A673 (cell line): ENCODE measurements at regions not wholly inside any gene's neighbourhood (a gene's known extent, or its start where the extent isn't known, plus 50 kb on each side); places are given as distances from the start of the nearest gene placed in this dataset.

ENCODE experiments used
- BruUV-seq: library from RNA; stranded (reverse); fragments of 400-500 nt; replicated peaks from 2 replicates; lab custom pipeline; 2021; lab: Mats Ljungman, UMichigan
- CTCF ChIA-PET: fragments of 300-600 bp; sonication (Branson Sonifier 250); formaldehyde crosslinking; loops from one replicate; lab custom pipeline; 2022; ENCODE audit warnings: antibody characterized with exemption; lab: Charles Lee
- POLR2A ChIA-PET: fragments of 300-600 bp; sonication (Branson Sonifier 250); formaldehyde crosslinking; loops from one replicate; lab custom pipeline; 2022; ENCODE audit warnings: antibody characterized with exemption; ENCODE audit not compliant: low non-redundant PET; lab: Charles Lee
- DNase-seq: peaks from one replicate; pipeline ENCODE4 v3.0.0-alpha.2; 2015; ENCODE audit warnings: low spot score
- H3K27ac ChIP-seq: fragments of 200-600 bp; sonication (generic); 2 replicates; pipeline ENCODE4 v1.5.1; 2016; ENCODE audit warnings: mixed run types, low read depth, mild to moderate bottlenecking, mixed read lengths, antibody characterized with exemption, low read length; ENCODE audit not compliant: poor library complexity, severe bottlenecking
- H3K27me3 ChIP-seq: fragments of 200-600 bp; sonication (generic); replicated peaks from 2 replicates; pipeline ENCODE4 v1.6.1; 2017; ENCODE audit warnings: mixed run types, low read depth, mild to moderate bottlenecking, mixed read lengths, antibody characterized with exemption, low read length; ENCODE audit not compliant: insufficient read depth, poor library complexity
- H3K36me3 ChIP-seq: fragments of 200-600 bp; sonication (generic); 2 replicates; pipeline ENCODE4 v1.6.1; 2016; ENCODE audit warnings: mixed run types, mild to moderate bottlenecking, mixed read lengths, antibody characterized with exemption, low read length; ENCODE audit not compliant: insufficient read depth, poor library complexity, severe bottlenecking
- H3K4me1 ChIP-seq: fragments of 200-600 bp; sonication (generic); 2 replicates; pipeline ENCODE4 v1.6.1; 2017; ENCODE audit warnings: mixed run types, mild to moderate bottlenecking, mixed read lengths, antibody characterized with exemption, low read length; ENCODE audit not compliant: insufficient read depth, poor library complexity, severe bottlenecking
- H3K4me3 ChIP-seq: fragments of 200-600 bp; sonication (generic); 2 replicates; pipeline ENCODE4 v1.5.1; 2016; ENCODE audit warnings: low read depth, mixed run types, mild to moderate bottlenecking, mixed read lengths, low read length; ENCODE audit not compliant: poor library complexity, severe bottlenecking
- H3K9me3 ChIP-seq: fragments of 200-600 bp; sonication (generic); 2 replicates; pipeline ENCODE4 v1.6.1; 2016; ENCODE audit warnings: mixed run types, low read depth, mild to moderate bottlenecking, mixed read lengths, antibody characterized with exemption, low read length; ENCODE audit not compliant: poor library complexity, severe bottlenecking
- EZH2 ChIP-seq: fragments of 200-600 bp; sonication (generic); IDR thresholded peaks from 2 replicates; pipeline ENCODE4 v1.6.1; 2017; ENCODE audit warnings: borderline replicate concordance, low read depth, mild to moderate bottlenecking, mixed read lengths, antibody characterized with exemption, low read length; ENCODE audit not compliant: poor library complexity, severe bottlenecking
- intact Hi-C: fragments of 100-400 bp; cut with micrococcal nuclease; formaldehyde crosslinking; loops from one replicate; pipeline ENCODE4 v1.10.0; 2022; ENCODE audit not compliant: unreplicated experiment
- TF ChIP-seq, protein P1 (sequence below): fragments of 300-800, 200-600 bp; sonication (generic); conservative IDR thresholded peaks from 2 replicates; pipeline ENCODE4 v1.5.1; 2017; ENCODE audit warnings: low read depth, mild to moderate bottlenecking, antibody characterized with exemption, low read length, moderate library complexity, mixed read lengths

DNA sequence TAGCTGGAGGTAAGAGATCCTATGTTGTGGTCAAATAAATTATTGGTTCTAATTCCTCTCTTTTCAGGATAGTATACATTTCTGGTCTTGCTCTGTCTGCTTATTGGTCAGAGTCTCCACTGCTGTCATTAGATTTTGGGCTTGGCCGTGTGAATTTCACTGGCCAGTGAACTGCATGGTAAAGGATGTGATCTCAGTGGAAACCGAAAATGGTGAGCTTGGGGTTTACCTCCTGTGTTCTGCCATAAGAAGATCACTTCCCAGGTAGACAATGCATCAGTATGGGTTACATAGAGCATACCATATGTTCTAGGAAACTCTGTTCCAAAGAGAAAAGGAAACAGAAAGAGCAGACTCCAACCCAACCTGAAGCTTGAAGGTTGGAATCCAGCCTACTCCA is 1123.3 kb upstream of the B3GALT2 start:
- BruUV-seq = no TSS peak
- no peaks in the 10 kb centered on the region for H3K4me1 ChIP-seq
- H3K27me3 ChIP-seq = no peaks in the 10 kb centered on the region
- no peaks in the 10 kb centered on the region for H3K9me3 ChIP-seq
- CTCF ChIA-PET = no interaction called here
- DNase-seq = no peak
- H3K36me3 ChIP-seq = no peaks in the 10 kb centered on the region
- no peak for TF ChIP-seq EZH2
- TF ChIP-seq, protein P1, sequence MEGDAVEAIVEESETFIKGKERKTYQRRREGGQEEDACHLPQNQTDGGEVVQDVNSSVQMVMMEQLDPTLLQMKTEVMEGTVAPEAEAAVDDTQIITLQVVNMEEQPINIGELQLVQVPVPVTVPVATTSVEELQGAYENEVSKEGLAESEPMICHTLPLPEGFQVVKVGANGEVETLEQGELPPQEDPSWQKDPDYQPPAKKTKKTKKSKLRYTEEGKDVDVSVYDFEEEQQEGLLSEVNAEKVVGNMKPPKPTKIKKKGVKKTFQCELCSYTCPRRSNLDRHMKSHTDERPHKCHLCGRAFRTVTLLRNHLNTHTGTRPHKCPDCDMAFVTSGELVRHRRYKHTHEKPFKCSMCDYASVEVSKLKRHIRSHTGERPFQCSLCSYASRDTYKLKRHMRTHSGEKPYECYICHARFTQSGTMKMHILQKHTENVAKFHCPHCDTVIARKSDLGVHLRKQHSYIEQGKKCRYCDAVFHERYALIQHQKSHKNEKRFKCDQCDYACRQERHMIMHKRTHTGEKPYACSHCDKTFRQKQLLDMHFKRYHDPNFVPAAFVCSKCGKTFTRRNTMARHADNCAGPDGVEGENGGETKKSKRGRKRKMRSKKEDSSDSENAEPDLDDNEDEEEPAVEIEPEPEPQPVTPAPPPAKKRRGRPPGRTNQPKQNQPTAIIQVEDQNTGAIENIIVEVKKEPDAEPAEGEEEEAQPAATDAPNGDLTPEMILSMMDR = no peak
- no peak overlapping the region for H3K27ac ChIP-seq
- POLR2A ChIA-PET = no interaction called here
- intact Hi-C loops = no loop called here
- no peak overlapping the region for H3K4me3 ChIP-seq

DNA sequence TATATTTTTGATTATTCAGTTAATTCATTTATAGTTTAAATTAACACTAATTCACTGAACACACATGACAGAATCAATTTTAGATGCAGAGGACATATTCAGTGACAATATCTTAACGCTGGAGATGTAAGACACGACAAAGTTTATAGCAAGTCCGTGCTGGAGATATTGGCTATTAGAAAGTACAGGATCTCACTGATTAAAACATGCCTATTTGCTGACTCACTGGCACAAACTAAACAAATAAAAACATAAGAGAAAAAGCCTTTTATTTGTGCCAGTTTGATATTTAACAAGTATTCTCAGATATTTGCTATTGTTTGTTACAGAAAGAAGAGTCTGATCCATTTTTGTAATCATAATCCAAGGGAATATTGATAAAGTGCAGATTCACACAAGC is 1122.9 kb upstream of the B3GALT2 start:
- Histone ChIP-seq H3K36me3 (no peaks in the 10 kb centered on the region), H3K4me1 (no peaks in the 10 kb centered on the region), H3K27ac (no peak overlapping the region), H3K9me3 (no peaks in the 10 kb centered on the region), H3K27me3 (no peaks in the 10 kb centered on the region), H3K4me3 (no peak overlapping the region)
- ChIA-PET CTCF (no interaction called here), POLR2A (no interaction called here)
- intact Hi-C loops = no loop called here
- DNase-seq = no peak
- TF ChIP-seq, protein P1 = no peak
- TF ChIP-seq EZH2 = no peak
- no TSS peak for BruUV-seq

DNA sequence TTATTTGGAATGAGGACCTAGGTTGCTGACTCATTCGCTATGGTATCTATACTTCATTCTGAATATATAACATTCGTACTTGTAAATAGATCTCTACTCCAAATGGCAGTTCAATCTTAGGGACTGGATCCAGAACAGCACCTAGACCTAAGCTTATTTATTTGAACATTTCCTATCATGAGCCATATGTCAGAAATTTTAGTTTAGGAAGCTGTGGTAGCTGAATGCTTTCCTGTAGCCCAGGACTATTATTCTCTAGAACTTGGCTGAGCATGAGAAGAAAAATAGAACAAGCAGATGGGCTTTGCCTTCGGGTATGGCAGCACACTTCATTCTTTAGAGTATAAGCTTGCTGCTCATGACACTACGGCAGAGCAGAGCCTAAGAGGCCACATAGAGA is 1114.4 kb upstream of the B3GALT2 start:
- Histone ChIP-seq H3K27me3 (no peaks in the 10 kb centered on the region), H3K4me3 (no peak overlapping the region), H3K9me3 (no peaks in the 10 kb centered on the region), H3K27ac (no peak overlapping the region), H3K36me3 (no peaks in the 10 kb centered on the region), H3K4me1 (no peaks in the 10 kb centered on the region)
- BruUV-seq = no TSS peak
- TF ChIP-seq, protein P1 = no peak
- no peak for TF ChIP-seq EZH2
- no peak for DNase-seq
- intact Hi-C loops = no loop called here
- ChIA-PET POLR2A (no interaction called here), CTCF (no interaction called here)
